ENCODE measurements at regions not wholly inside any gene's neighbourhood (a gene's known extent, or its start where the extent isn't known, plus 50 kb on each side); places are given as distances from the start of the nearest gene placed in this dataset.

- DNase-seq: no peak
Measured at GRCh38 chr4:108520807-108521206, 99.6 kb upstream of the RPL34 start.

- no peak for DNase-seq
Measured at GRCh38 chr4:108519911-108520601, 100.3 kb upstream of the RPL34 start.

- no peak for DNase-seq
Measured at GRCh38 chr4:108519208-108519833, 101.1 kb upstream of the RPL34 start.

- DNase-seq: peak; percentile 41
Measured at GRCh38 chr4:108512615-108513505, 107.5 kb upstream of the RPL34 start.

GRCh38 chr4:108511618-108512017 is 108.8 kb upstream of the RPL34 start:
- no peak for DNase-seq

- no peak for DNase-seq
Measured at GRCh38 chr4:108502356-108502755, 118.0 kb upstream of the RPL34 start.

GRCh38 chr4:108498925-108499324 is 121.5 kb upstream of the RPL34 start:
- DNase-seq: no peak

GRCh38 chr4:108493596-108493931 is 126.8 kb upstream of the RPL34 start:
- DNase-seq: no peak

GRCh38 chr4:108492816-108493595 is 127.4 kb upstream of the RPL34 start:
- peak; percentile 37 for DNase-seq

GRCh38 chr4:108488865-108489264 is 131.5 kb upstream of the RPL34 start:
- DNase-seq: no peak

GRCh38 chr4:108486046-108486445 is 134.3 kb upstream of the RPL34 start:
- no peak for DNase-seq

- DNase-seq: no peak
Measured at GRCh38 chr4:108484187-108484586, 136.2 kb upstream of the RPL34 start.

- no peak for DNase-seq
Measured at GRCh38 chr4:108483650-108484049, 136.7 kb upstream of the RPL34 start.

GRCh38 chr4:108483079-108483478 is 137.3 kb upstream of the RPL34 start:
- peak; percentile 12 for DNase-seq

GRCh38 chr4:108480881-108481280 is 139.5 kb upstream of the RPL34 start:
- DNase-seq: no peak

- no peak for DNase-seq
Measured at GRCh38 chr4:108477527-108478108, 142.8 kb upstream of the RPL34 start.

GRCh38 chr4:108473163-108473720 is 147.1 kb upstream of the RPL34 start:
- no peak for DNase-seq

- peak; percentile 11 for DNase-seq
Measured at GRCh38 chr4:108466936-108467902, 153.2 kb upstream of the RPL34 start.

- no peak for DNase-seq
Measured at GRCh38 chr4:108465886-108466500, 154.4 kb upstream of the RPL34 start.

GRCh38 chr4:108458681-108459080 is 161.7 kb upstream of the RPL34 start:
- no peak for DNase-seq

- DNase-seq: no peak
Measured at GRCh38 chr4:108454227-108454626, 166.1 kb upstream of the RPL34 start.
